SJSA1 (cell line): ENCODE measurements at regions not wholly inside any gene's neighbourhood (a gene's known extent, or its start where the extent isn't known, plus 50 kb on each side); places are given as distances from the start of the nearest gene placed in this dataset.
"Not testable (repeated sequence)": the region's sequence is repeated elsewhere in the genome, so short reads cannot be mapped to it uniquely, and the experiment has no call there.

Experiments
- DNase-seq, 2 experiments: peaks; one replicate each; pipeline ENCODE4 v3.0.0-alpha.2; 2015 to 2020; ENCODE audit warnings: low spot score in 2 of 2, low read depth in 1 of 2
- H3K27ac ChIP-seq: fragments of 250-450 bp; sonication (Bioruptor Pico); 2 replicates; pipeline ENCODE4 v1.5.1; 2020; ENCODE audit warnings: mild to moderate bottlenecking, moderate library complexity
- H3K27me3 ChIP-seq: fragments of 250-450 bp; sonication (Bioruptor Pico); replicated peaks from 2 replicates; pipeline ENCODE4 v1.5.1; 2020; ENCODE audit warnings: mild to moderate bottlenecking, moderate library complexity
- H3K36me3 ChIP-seq: fragments of 250-450 bp; sonication (Bioruptor Pico); 2 replicates; pipeline ENCODE4 v1.5.1; 2020; ENCODE audit warnings: mild to moderate bottlenecking
- H3K4me1 ChIP-seq: fragments of 250-450 bp; sonication (Bioruptor Pico); replicated peaks from 2 replicates; pipeline ENCODE4 v1.6.1; 2021; ENCODE audit warnings: mild to moderate bottlenecking
- H3K4me3 ChIP-seq: fragments of 250-450 bp; sonication (Bioruptor Pico); 2 replicates; pipeline ENCODE4 v1.5.1; 2020; ENCODE audit warnings: mild to moderate bottlenecking
- H3K9me3 ChIP-seq: fragments of 250-450 bp; sonication (Bioruptor Pico); replicated peaks from 2 replicates; pipeline ENCODE4 v1.5.1; 2020; ENCODE audit warnings: mild to moderate bottlenecking

- peaks cover 18% of the 10 kb centered on the region for H3K27me3 ChIP-seq
- H3K4me3 ChIP-seq: no peak overlapping the region
- DNase-seq: no peak
- no peaks in the 10 kb centered on the region for H3K36me3 ChIP-seq
- no peak overlapping the region for H3K27ac ChIP-seq
- H3K4me1 ChIP-seq: no peaks in the 10 kb centered on the region
- no peaks in the 10 kb centered on the region for H3K9me3 ChIP-seq
Observed at GRCh38 chr12:4202918-4203317, 70.6 kb upstream of the CCND2 start.

DNA sequence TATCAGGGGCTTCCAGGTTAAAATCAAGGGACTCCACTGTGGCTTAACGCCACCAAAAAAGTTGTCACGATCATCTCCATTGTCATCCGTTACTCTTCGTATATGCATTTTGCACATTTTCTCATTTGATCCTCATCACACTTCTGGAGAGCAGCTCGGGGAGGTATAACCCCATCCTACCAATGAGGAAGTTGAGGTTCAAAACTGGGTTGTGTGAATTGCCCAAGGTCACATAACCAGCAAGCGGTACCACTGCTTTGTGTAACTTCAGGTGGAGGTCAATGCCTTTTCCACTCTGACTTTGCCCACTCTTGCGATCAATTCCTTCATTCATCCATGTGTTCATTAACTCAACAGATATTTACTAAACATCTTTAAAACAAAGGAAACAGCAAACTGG, 71.1 kb upstream of the CCND2 start:
- no peak for DNase-seq
- no peak overlapping the region for H3K27ac ChIP-seq
- H3K4me3 ChIP-seq: no peak overlapping the region
- peaks cover 18% of the 10 kb centered on the region for H3K27me3 ChIP-seq
- H3K9me3 ChIP-seq: no peaks in the 10 kb centered on the region
- no peaks in the 10 kb centered on the region for H3K4me1 ChIP-seq
- H3K36me3 ChIP-seq: no peaks in the 10 kb centered on the region

DNA sequence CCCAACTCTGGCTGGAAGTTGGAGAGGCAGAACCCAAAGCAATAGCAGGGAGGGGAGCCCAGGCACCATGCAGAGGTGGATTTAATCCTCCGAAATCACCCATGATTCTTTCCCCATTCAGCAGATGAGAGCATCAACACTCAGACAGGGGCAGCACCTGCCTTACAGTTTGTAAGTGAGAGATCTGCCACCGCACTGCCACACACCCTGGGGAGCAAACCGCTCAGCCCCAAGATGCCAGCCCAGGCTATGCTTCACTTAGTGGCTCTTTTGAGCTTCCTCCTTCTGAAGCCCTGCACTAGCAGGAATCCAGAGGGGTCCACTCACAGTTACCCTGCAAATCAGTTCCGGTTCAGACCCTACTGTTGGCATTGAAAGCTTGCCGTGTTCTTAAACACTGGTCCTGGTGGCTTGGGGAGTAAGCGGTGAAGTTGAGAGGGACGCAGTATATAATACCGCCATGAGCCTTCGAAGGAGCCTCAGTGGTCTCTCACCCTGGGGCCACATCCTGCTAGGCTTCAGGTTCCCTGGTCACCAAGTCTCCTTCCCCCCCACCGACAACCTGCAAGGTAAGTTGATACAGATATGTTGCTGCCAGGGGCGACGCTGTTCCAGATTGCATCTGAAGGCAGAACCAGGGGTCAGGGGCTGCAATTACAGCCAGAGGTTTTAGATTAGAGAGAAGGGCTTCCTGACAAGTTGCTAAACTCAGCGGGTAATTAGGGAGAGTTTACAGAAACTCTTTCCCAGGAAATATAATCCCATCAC, 72.0 kb upstream of the CCND2 start:
- Histone ChIP-seq H3K4me1 (no peaks in the 10 kb centered on the region), H3K4me3 (no peak overlapping the region), H3K27me3 (peaks cover 18% of the 10 kb centered on the region), H3K27ac (no peak overlapping the region), H3K9me3 (no peaks in the 10 kb centered on the region), H3K36me3 (no peaks in the 10 kb centered on the region)
- no peak for DNase-seq

- Histone ChIP-seq H3K4me3 (no peak overlapping the region), H3K36me3 (no peaks in the 10 kb centered on the region), H3K4me1 (no peaks in the 10 kb centered on the region), H3K9me3 (no peaks in the 10 kb centered on the region), H3K27me3 (peaks cover 16% of the 10 kb centered on the region; the same call in 1 of the 2 replicates), H3K27ac (no peak overlapping the region)
- no peak for DNase-seq
Observed at GRCh38 chr12:4197922-4198763, 75.4 kb upstream of the CCND2 start.

DNA sequence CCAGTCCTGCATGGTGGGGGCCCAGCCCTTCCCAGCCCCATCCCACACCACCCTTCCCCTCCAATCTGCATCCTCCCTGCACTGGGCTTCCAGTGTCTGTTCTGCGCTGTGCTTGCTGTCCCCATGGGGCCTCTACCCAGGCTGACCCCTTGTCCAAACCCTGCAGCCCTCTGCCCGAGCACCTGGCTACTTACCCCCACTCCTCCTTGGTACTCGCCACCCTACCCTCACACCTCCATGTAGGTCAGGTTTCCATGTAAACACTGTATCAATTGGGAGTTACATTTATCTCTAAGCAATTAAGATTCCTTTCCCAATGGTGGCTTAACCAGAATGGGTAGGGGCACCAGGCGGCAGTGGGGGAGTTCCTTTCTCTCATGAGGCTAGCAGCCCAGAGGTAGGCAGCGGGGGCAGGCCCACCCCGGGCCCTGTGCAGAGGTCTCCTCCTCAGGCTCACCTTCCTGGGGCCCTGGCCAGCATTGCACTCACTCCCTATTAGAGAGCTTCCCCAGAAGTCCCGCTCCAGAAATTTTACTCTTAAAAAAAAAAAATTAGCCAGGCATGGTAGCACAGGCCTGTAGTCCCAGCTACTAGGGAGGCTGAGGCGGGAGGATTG, 76.6 kb upstream of the CCND2 start:
- Histone ChIP-seq H3K27me3 (peaks cover 7% of the 10 kb centered on the region; the same call in 1 of the 2 replicates), H3K4me1 (no peaks in the 10 kb centered on the region), H3K4me3 (no peak overlapping the region), H3K9me3 (no peaks in the 10 kb centered on the region), H3K36me3 (no peaks in the 10 kb centered on the region), H3K27ac (no peak overlapping the region)
- no peak for DNase-seq

DNA sequence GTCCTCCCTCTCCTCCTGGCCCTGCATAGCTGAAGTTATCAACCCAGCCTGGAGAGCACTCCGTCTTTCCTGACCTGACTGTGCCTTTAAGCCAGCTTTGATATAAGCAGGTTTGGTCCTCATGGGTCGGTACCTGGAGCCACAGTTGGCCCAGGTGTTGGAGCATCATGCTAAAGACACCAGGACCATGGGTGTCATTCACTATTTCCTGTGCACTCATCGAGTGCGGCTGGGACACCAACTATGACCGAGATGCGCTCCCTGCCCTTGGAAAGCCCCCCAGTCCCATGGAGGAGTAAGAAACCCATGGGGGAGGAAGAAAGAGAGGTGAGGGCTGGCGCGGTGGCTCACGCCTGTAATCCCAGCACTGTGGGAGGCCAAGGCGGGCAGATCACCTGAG, 78.9 kb upstream of the CCND2 start:
- no peak for DNase-seq
- Histone ChIP-seq H3K9me3 (no peaks in the 10 kb centered on the region), H3K4me3 (no peak overlapping the region), H3K27ac (no peak overlapping the region), H3K4me1 (no peaks in the 10 kb centered on the region), H3K36me3 (no peaks in the 10 kb centered on the region), H3K27me3 (peaks cover 7% of the 10 kb centered on the region; the same call in 1 of the 2 replicates)

GRCh38 chr12:4193821-4194220, 79.7 kb upstream of the CCND2 start:
- H3K27ac ChIP-seq: no peak overlapping the region
- H3K9me3 ChIP-seq: no peaks in the 10 kb centered on the region
- no peaks in the 10 kb centered on the region for H3K4me1 ChIP-seq
- H3K36me3 ChIP-seq: no peaks in the 10 kb centered on the region
- H3K4me3 ChIP-seq: no peak overlapping the region
- peaks cover 7% of the 10 kb centered on the region; the same call in 1 of the 2 replicates for H3K27me3 ChIP-seq
- DNase-seq: no peak

DNA sequence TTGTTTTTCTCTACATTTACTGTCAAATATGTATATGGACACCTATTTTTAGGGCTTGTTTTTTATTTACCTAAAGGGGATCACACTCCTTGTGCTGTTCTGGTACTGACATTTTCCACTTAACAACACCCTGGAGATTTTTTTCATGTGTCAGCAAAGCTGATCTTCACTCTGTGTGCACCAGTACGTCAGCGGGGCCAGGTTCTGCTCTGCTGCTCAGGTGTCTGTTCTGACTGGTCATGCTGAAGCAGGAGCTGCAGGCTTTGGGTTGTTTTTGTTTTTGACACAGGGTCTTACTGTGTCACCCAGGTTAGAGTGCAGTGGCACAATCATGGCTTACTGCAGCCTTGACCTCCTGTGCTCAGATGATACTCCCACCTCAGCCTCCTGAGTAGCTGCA, 81.9 kb upstream of the CCND2 start:
- Histone ChIP-seq H3K9me3 (no peaks in the 10 kb centered on the region), H3K27ac (no peak overlapping the region), H3K4me1 (no peaks in the 10 kb centered on the region), H3K36me3 (no peaks in the 10 kb centered on the region), H3K4me3 (no peak overlapping the region), H3K27me3 (peaks cover 7% of the 10 kb centered on the region; the same call in 1 of the 2 replicates)
- DNase-seq: no peak

- Histone ChIP-seq H3K4me1 (no peaks in the 10 kb centered on the region), H3K27me3 (peaks cover 7% of the 10 kb centered on the region; the same call in 1 of the 2 replicates), H3K27ac (no peak overlapping the region), H3K36me3 (no peaks in the 10 kb centered on the region), H3K9me3 (no peaks in the 10 kb centered on the region), H3K4me3 (no peak overlapping the region)
- DNase-seq: no peak
Observed at GRCh38 chr12:4191149-4191548, 82.4 kb upstream of the CCND2 start.

DNA sequence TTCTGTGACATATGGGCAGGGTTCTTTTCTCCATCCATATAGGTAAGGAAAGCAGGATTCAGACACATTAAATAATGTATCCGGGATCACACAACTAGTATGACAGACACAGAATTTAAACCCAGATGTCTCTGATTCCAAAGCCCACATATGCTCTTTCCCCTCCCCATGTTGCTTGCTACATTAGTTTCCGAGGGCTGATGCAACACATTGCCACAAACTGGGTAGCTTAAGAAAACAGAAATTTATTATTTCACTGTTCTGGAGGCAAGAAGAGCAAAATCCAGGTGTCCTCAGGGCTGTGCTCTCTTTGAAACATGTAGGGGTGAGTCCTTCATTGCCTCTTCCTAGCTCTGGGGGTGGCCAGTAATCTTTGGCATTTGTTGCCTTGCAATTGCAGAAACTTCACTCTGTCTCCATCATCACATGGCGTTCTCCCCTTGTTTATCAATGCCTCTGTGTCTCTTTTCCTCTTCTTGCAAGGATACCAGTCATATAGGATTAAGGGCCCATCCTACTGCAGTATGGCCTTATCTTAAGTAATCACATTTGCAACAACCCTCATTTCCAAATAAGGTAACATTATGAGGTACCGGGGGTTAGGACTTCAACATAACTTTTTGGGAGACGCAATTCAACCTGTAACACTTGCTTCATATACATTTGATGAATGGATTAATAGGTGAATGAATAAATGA, 83.0 kb upstream of the CCND2 start:
- H3K9me3 ChIP-seq: no peaks in the 10 kb centered on the region
- no peak for DNase-seq
- H3K4me1 ChIP-seq: no peaks in the 10 kb centered on the region
- peaks cover 3% of the 10 kb centered on the region; the same call in 1 of the 2 replicates for H3K27me3 ChIP-seq
- no peaks in the 10 kb centered on the region for H3K36me3 ChIP-seq
- no peak overlapping the region for H3K4me3 ChIP-seq
- no peak overlapping the region for H3K27ac ChIP-seq

- H3K27me3 ChIP-seq: no peaks in the 10 kb centered on the region
- no peaks in the 10 kb centered on the region for H3K9me3 ChIP-seq
- no peaks in the 10 kb centered on the region for H3K36me3 ChIP-seq
- no peak overlapping the region for H3K27ac ChIP-seq
- no peak overlapping the region for H3K4me3 ChIP-seq
- DNase-seq: no peak
- H3K4me1 ChIP-seq: no peaks in the 10 kb centered on the region
Observed at GRCh38 chr12:4189721-4190120, 83.8 kb upstream of the CCND2 start.

- no peaks in the 10 kb centered on the region for H3K36me3 ChIP-seq
- H3K27me3 ChIP-seq: no peaks in the 10 kb centered on the region
- DNase-seq: no peak
- no peak overlapping the region for H3K4me3 ChIP-seq
- no peaks in the 10 kb centered on the region for H3K9me3 ChIP-seq
- H3K4me1 ChIP-seq: no peaks in the 10 kb centered on the region
- no peak overlapping the region for H3K27ac ChIP-seq
Observed at GRCh38 chr12:4187916-4188315, 85.6 kb upstream of the CCND2 start.

DNA sequence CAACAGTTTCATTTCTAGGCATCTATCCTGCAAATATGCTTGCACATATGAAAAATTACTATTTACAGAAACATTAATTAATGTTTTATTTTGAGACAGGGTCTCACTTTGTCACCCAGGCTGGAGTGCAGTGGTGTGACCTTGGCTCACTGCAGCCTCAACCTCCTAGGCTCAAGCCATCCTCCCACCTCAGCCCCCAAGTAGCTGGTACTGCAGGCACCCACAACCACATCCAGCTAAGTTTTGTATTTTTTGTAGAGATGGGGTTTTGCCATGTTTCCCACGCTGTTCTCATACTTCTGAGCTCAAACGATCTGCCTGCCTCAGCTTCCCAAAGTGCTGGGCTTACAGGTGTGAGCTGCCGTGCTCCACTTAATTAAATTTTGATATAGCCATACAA, 86.2 kb upstream of the CCND2 start:
- not testable (repeated sequence) for H3K27me3 ChIP-seq, H3K36me3 ChIP-seq, H3K4me3 ChIP-seq, H3K4me1 ChIP-seq, H3K9me3 ChIP-seq, H3K27ac ChIP-seq, DNase-seq
